BE2C (cell line): ENCODE measurements at regions not wholly inside any gene's neighbourhood (a gene's known extent, or its start where the extent isn't known, plus 50 kb on each side); places are given as distances from the start of the nearest gene placed in this dataset.
"Not testable (repeated sequence)": the region's sequence is repeated elsewhere in the genome, so short reads cannot be mapped to it uniquely, and the experiment has no call there.

Experiments used
- DNase-seq: peaks from one replicate; pipeline ENCODE4 v3.0.0-alpha.2; 2020
- H3K27me3 ChIP-seq: fragments of 250-450 bp; sonication (Bioruptor Pico); 2 replicates; pipeline ENCODE4 v1.5.1; 2020; ENCODE audit warnings: mild to moderate bottlenecking
- H3K36me3 ChIP-seq: fragments of 250-450 bp; sonication (Bioruptor Pico); 2 replicates; pipeline ENCODE4 v1.5.1; 2020; ENCODE audit warnings: mild to moderate bottlenecking
- H3K4me1 ChIP-seq: fragments of 250-450 bp; sonication (Bioruptor Pico); 2 replicates; pipeline ENCODE4 v1.5.1; 2020
- H3K4me3 ChIP-seq: 2 replicates; pipeline ENCODE4 v1.5.1; 2011; ENCODE audit warnings: low read depth, low read length
- H3K9me3 ChIP-seq: fragments of 250-450 bp; sonication (Bioruptor Pico); 2 replicates; pipeline ENCODE4 v1.5.1; 2020
- TF ChIP-seq, protein P1 (sequence below): IDR thresholded peaks from 2 replicates; pipeline ENCODE4 v1.5.1; 2012; ENCODE audit warnings: mild to moderate bottlenecking, low read depth, low read length

DNA sequence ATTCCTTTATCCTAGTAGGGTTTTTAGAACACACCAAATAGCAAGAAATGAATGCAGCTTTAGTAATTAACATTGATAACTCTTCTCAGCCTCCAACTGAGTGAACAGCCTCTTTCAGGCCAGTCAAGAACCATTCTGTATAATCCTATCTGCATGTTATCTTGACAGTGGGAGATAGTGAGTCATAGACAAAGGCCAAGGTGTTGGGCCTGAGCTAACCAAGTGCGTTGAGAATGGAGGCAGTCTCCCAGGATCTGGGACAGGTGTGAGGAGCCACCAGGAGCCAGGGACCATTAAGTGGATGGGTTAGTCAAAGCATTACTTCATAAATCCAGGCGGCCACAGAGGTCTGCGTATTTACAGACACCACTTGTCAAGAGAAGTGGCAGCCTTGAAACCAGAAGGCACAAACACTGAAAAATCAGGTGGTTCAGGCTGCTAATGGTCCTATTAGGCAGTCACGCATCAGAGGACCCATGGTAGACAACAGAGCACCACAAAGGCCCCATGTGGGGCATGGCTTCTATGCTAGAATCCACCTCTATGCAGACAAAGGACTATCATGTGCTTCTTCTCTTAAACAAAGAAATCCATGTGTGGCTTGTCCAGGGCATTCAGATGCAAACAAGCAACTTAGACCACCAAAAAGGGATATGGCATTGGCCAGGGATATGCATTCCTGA lies 409.7 kb upstream of the PIK3R1 start:
- peak; percentile 34 for DNase-seq
- no peaks in the 10 kb centered on the region for H3K9me3 ChIP-seq

DNA sequence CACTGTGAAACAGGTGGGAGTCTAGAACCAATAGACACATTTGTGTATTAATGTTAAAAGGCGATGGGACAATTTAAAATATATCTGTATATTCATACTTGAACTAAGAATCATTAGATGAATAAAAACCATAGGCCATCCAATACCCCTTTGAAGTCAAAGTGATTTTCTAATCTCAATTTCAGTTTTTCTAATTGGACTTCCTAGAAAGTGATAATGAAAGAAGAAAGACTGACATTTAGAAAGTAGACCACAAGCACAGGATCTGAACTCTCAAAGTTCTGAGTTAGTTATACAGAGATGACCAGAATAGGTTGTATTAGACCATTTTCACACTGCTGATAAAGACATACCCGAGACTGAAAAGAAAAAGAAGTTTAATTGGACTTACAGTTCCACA lies 412.8 kb upstream of the PIK3R1 start:
- TF ChIP-seq, protein P1, sequence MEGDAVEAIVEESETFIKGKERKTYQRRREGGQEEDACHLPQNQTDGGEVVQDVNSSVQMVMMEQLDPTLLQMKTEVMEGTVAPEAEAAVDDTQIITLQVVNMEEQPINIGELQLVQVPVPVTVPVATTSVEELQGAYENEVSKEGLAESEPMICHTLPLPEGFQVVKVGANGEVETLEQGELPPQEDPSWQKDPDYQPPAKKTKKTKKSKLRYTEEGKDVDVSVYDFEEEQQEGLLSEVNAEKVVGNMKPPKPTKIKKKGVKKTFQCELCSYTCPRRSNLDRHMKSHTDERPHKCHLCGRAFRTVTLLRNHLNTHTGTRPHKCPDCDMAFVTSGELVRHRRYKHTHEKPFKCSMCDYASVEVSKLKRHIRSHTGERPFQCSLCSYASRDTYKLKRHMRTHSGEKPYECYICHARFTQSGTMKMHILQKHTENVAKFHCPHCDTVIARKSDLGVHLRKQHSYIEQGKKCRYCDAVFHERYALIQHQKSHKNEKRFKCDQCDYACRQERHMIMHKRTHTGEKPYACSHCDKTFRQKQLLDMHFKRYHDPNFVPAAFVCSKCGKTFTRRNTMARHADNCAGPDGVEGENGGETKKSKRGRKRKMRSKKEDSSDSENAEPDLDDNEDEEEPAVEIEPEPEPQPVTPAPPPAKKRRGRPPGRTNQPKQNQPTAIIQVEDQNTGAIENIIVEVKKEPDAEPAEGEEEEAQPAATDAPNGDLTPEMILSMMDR = no peak
- DNase-seq = no peak
- H3K4me1 ChIP-seq = no peaks in the 10 kb centered on the region; the same call in 1 of the 2 replicates
- H3K9me3 ChIP-seq = no peaks in the 10 kb centered on the region
- H3K27me3 ChIP-seq = no peaks in the 10 kb centered on the region
- no peak overlapping the region for H3K4me3 ChIP-seq
- H3K36me3 ChIP-seq = no peaks in the 10 kb centered on the region

More for the DNA sequence above, 409.7 kb upstream of the PIK3R1 start:
- Histone ChIP-seq H3K27me3 (no peaks in the 10 kb centered on the region), H3K4me3 (no peak overlapping the region), H3K4me1 (no peaks in the 10 kb centered on the region; the same call in 1 of the 2 replicates), H3K36me3 (no peaks in the 10 kb centered on the region)
- TF ChIP-seq, protein P1 = no peak

DNA sequence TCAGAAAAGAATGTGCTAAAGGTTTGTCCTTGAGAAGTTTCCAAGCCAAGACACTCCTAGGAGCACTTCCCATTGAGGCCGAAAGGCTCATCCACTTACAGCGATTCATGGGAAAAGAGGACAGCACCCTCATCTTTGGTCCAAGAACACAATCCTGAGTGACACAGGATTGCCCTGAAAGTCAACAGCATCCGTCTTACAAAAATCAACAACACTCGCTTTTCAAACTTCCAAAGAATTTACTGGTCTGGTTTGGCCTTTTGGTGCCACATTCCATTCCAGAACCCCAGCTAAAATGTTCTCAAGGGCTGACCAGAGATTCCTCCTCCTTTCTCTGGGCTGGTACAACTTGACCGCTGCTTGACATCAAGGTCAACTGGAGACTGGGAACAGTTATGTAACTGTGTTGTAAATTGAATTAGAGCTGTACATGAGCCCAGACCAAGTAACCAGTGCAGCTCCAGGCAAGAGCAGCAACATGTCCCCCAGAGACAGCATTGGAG lies 415.8 kb upstream of the PIK3R1 start:
- H3K4me1 ChIP-seq = no peaks in the 10 kb centered on the region
- TF ChIP-seq, protein P1 = no peak
- H3K27me3 ChIP-seq = no peaks in the 10 kb centered on the region
- H3K36me3 ChIP-seq = no peaks in the 10 kb centered on the region
- no peak overlapping the region for H3K4me3 ChIP-seq
- H3K9me3 ChIP-seq = no peaks in the 10 kb centered on the region
- DNase-seq = peak; percentile 8

DNA sequence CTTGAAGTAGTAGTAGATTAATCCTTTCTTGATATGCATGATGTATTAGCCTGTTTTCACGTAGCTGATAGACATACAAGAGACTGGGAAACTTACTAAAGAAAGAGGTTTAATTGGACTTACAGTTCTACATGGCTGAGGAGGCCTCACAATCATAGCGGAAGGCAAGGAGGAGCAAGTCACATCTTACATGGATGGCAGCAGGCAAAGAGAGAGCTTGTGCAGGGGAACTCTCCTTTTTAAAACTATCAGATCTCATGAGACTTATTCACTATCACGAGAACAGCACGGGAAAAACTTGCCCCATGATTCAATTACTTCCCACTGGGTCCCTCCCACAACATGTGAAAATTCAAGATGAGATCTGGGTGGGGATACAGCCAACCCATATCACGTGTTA lies 417.1 kb upstream of the PIK3R1 start:
- H3K4me3 ChIP-seq, H3K36me3 ChIP-seq, H3K27me3 ChIP-seq, DNase-seq, H3K4me1 ChIP-seq, H3K9me3 ChIP-seq: not testable (repeated sequence)

DNA sequence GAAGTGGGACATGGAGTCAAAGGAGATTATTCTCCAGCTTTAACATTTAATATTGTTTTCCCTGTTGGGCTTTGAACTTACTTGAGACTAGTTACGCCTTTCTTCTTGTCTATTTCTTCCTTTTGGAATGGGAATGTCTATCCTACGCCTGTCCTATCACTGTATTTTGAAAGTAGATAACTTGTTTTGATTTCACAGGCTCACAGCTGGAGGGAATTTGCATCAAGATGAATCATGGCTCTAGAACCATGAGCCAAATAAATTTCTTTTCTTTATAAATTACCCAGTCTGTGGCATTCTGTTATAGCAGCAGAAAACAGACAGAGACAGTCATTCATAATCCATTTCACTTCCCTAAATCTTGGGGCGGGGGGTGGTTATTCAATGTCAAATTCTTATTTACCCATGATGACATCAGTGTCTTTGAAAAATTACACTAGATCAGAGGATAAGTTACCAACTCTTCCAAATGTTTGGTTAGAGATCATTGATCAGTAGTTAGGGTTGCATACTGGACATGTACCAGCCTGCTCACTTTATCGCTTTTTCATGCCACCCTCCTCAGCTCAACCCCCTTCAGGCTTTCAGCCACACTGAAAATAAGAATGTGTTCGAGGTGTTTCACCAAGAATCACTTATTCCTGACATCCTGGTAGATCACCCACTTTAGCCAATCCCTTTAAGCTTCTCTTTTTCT lies 419.6 kb upstream of the PIK3R1 start:
- DNase-seq = no peak
- Histone ChIP-seq H3K27me3 (no peaks in the 10 kb centered on the region), H3K4me3 (no peak overlapping the region), H3K36me3 (no peaks in the 10 kb centered on the region), H3K9me3 (no peaks in the 10 kb centered on the region), H3K4me1 (no peaks in the 10 kb centered on the region)
- TF ChIP-seq, protein P1 = no peak

DNA sequence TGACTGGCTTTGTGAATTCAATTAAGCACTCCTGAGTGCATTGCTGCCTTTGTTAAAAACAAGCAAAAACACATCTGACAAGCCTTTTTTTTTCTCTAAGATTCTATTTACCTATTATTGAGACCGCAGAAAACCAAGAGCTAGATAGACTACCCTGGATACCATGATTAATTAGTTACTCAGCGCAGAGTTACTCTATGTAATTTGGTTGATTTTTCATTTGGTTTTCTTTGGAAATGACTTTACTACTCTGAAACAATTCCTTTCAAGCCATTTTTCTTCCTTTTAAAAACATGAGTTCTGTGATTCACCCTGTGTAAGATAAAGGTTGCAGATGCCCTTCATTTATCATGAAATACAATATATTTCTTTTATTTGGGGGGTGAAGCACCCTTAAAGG lies 421.6 kb upstream of the PIK3R1 start:
- Histone ChIP-seq H3K27me3 (no peaks in the 10 kb centered on the region), H3K9me3 (no peaks in the 10 kb centered on the region), H3K4me1 (no peaks in the 10 kb centered on the region), H3K36me3 (no peaks in the 10 kb centered on the region), H3K4me3 (no peak overlapping the region)
- TF ChIP-seq, protein P1 = no peak
- DNase-seq = no peak
